ENCODE measurements at regions not wholly inside any gene's neighbourhood (a gene's known extent, or its start where the extent isn't known, plus 50 kb on each side); places are given as distances from the start of the nearest gene placed in this dataset.

DNA sequence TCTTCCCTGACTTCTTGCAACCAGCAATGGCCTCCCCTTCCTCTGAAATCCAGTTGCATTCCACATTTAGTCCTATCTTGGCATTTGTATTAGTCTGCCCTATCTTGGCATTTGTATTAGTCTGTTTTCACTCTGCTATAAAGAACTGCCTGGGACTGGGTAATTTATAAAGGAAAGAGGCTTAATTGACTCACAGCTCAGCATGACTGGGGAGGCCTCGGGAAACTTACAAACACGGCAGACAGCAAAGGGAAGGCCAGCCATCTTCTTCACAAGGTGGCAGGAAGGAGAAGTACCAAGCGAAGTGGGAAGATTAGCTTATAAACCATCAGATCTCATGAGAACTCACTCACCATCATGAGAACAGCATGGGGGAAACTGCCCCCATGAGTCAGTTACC is 234.5 kb upstream of the COPS8 start:
- TF ChIP-seq POLR2AphosphoS5 (IDR thresholded peaks at IDR 0.05; ENCODE audit: low read depth, low read length) (no peak), POLR2A (IDR thresholded peaks at IDR 0.05; ENCODE audit: low read depth, low read length) (no peak), TAF1 (IDR thresholded peaks at IDR 0.05; ENCODE audit: low read depth, low read length) (no peak), SPI1 (IDR thresholded peaks at IDR 0.05; ENCODE audit: low read depth, low read length) (no peak), POU2F2 (IDR thresholded peaks at IDR 0.05; ENCODE audit: low read depth, low read length) (no peak)
